Esophagus muscularis mucosa (tissue), 4 donors: ENCODE measurements at regions not wholly inside any gene's neighbourhood (a gene's known extent, or its start where the extent isn't known, plus 50 kb on each side); places are given as distances from the start of the nearest gene placed in this dataset.

Source experiments
- DNase-seq: peaks from one replicate; pipeline ENCODE4 v3.0.0-alpha.2; 2017; ENCODE audit errors: extremely low spot score
- H3K27ac ChIP-seq, 4 donors: fragments of 200-600 bp; sonication (generic); replicated peaks in 1 of 4; 1 replicate in 3 of 4; 2 replicates in 1 of 4; pipeline ENCODE4 v1.5.1; 2016 to 2019; ENCODE audit warnings: mild to moderate bottlenecking in 1 of 4
- H3K27me3 ChIP-seq, 4 donors: fragments of 200-600 bp; sonication (generic); one replicate each; pipeline versions ENCODE4 v1.5.1 to v1.6.0; 2016 to 2019
- H3K36me3 ChIP-seq, 4 donors: fragments of 200-600 bp; sonication (generic); one replicate each; pipeline ENCODE4 v1.5.1; 2016 to 2019
- H3K4me1 ChIP-seq, 4 donors: fragments of 200-600 bp; sonication (generic); one replicate each; pipeline ENCODE4 v1.5.1; 2016 to 2019
- H3K4me3 ChIP-seq, 4 donors: fragments of 200-600 bp; sonication (generic); 1 replicate in 2 of 4; 2 replicates in 2 of 4; pipeline ENCODE4 v1.5.1; 2016 to 2019; ENCODE audit warnings: mild to moderate bottlenecking in 4 of 4, moderate library complexity in 1 of 4
- H3K9me3 ChIP-seq, 4 donors: fragments of 200-600 bp; sonication (generic); 1 replicate in 3 of 4; 2 replicates in 1 of 4; pipeline ENCODE4 v1.5.1; 2016 to 2019
- CTCF ChIP-seq, 3 experiments: fragments of 200-600 bp in 2 of 3; fragments of 450-650 bp in 1 of 3; sonication (generic) in 2 of 3; IDR thresholded peaks; one replicate each; pipeline ENCODE4 v1.5.1; 2017 to 2019; ENCODE audit warnings: antibody characterized with exemption in 3 of 3, mild to moderate bottlenecking in 2 of 3, moderate library complexity in 1 of 3
- EP300 ChIP-seq: sonication (generic); formaldehyde crosslinking; IDR thresholded peaks from one replicate; pipeline ENCODE4 v1.6.1; 2017; ENCODE audit warnings: antibody characterized with exemption
- POLR2A ChIP-seq: fragments of 450-650 bp; IDR thresholded peaks from one replicate; pipeline ENCODE4 v1.6.1; 2017; ENCODE audit warnings: antibody characterized with exemption, moderate library complexity, mild to moderate bottlenecking, low read depth
- POLR2AphosphoS5 ChIP-seq, 2 donors: sonication (generic); formaldehyde crosslinking; IDR thresholded peaks; one replicate each; pipeline ENCODE4 v1.6.1; 2017; ENCODE audit warnings: antibody characterized with exemption in 2 of 2
- WGBS: methylation state at CpG from one replicate; pipeline ENCODE4 v1.1.5; 2018; 5-methylcytosine and 5-hydroxymethylcytosine counted together
- intact Hi-C: fragments of 100-400 bp; cut with DNase I; formaldehyde crosslinking; loops from one replicate; pipeline ENCODE4 v1.15.1; 2023

- Histone ChIP-seq H3K4me3 (no peak overlapping the region), H3K27me3 (no peaks in the 10 kb centered on the region), H3K36me3 (no peaks in the 10 kb centered on the region), H3K4me1 (no peaks in the 10 kb centered on the region), H3K9me3 (no peaks in the 10 kb centered on the region), H3K27ac (no peak overlapping the region)
- intact Hi-C loops = no loop called here
- TF ChIP-seq POLR2A (no peak), CTCF (IDR thresholded peaks at IDR 0.05) (peak in 2 of 3 experiments; percentile 24 to 38)
- no peak for DNase-seq
Measured at GRCh38 chr12:24728366-24728765, 220.5 kb downstream of the BCAT1 start.

GRCh38 chr12:24725616-24726015 is 223.3 kb downstream of the BCAT1 start:
- no peak for DNase-seq
- intact Hi-C loops = no loop called here
- Histone ChIP-seq H3K9me3 (no peaks in the 10 kb centered on the region), H3K36me3 (no peaks in the 10 kb centered on the region), H3K27ac (no peak overlapping the region), H3K4me3 (no peak overlapping the region), H3K27me3 (no peaks in the 10 kb centered on the region), H3K4me1 (no peaks in the 10 kb centered on the region)
- TF ChIP-seq POLR2AphosphoS5 (IDR thresholded peaks at IDR 0.05) (no peak), CTCF (IDR thresholded peaks at IDR 0.05) (no peak), EP300 (no peak), POLR2A (no peak)
- 75% methylated on average over 1 of the region's 1 CpG for WGBS

GRCh38 chr12:24724814-24725213 is 224.1 kb downstream of the BCAT1 start:
- H3K9me3 ChIP-seq = no peaks in the 10 kb centered on the region
- TF ChIP-seq POLR2A = no peak
- TF ChIP-seq CTCF (IDR thresholded peaks at IDR 0.05) = no peak
- TF ChIP-seq EP300 = no peak
- TF ChIP-seq POLR2AphosphoS5 (IDR thresholded peaks at IDR 0.05) = no peak
- no peaks in the 10 kb centered on the region for H3K4me1 ChIP-seq
- H3K4me3 ChIP-seq = no peak overlapping the region
- no peaks in the 10 kb centered on the region for H3K27me3 ChIP-seq
- WGBS = 84% methylated on average over 5 of the region's 5 CpGs
- H3K27ac ChIP-seq = no peak overlapping the region
- H3K36me3 ChIP-seq = no peaks in the 10 kb centered on the region
- no peak for DNase-seq
- intact Hi-C loops = no loop called here

- Histone ChIP-seq H3K27me3 (no peaks in the 10 kb centered on the region), H3K4me3 (no peak overlapping the region), H3K9me3 (no peaks in the 10 kb centered on the region), H3K36me3 (no peaks in the 10 kb centered on the region), H3K27ac (no peak overlapping the region), H3K4me1 (no peaks in the 10 kb centered on the region)
- no peak for DNase-seq
- intact Hi-C loops = no loop called here
- TF ChIP-seq POLR2A (no peak), EP300 (no peak), CTCF (IDR thresholded peaks at IDR 0.05) (no peak), POLR2AphosphoS5 (IDR thresholded peaks at IDR 0.05) (no peak)
Measured at GRCh38 chr12:24723759-24724158, 225.1 kb downstream of the BCAT1 start.

- no peak for DNase-seq
- no peaks in the 10 kb centered on the region for H3K9me3 ChIP-seq
- H3K36me3 ChIP-seq = no peaks in the 10 kb centered on the region
- H3K27ac ChIP-seq = no peak overlapping the region
- no peak for TF ChIP-seq POLR2AphosphoS5 (IDR thresholded peaks at IDR 0.05)
- no peak for TF ChIP-seq EP300
- TF ChIP-seq POLR2A = no peak
- no peak for TF ChIP-seq CTCF (IDR thresholded peaks at IDR 0.05)
- intact Hi-C loops = no loop called here
- no peak overlapping the region for H3K4me3 ChIP-seq
- H3K27me3 ChIP-seq = no peaks in the 10 kb centered on the region
- H3K4me1 ChIP-seq = no peaks in the 10 kb centered on the region
Measured at GRCh38 chr12:24721191-24721590, 227.7 kb downstream of the BCAT1 start.
